ENCODE measurements at regions not wholly inside any gene's neighbourhood (a gene's known extent, or its start where the extent isn't known, plus 50 kb on each side); places are given as distances from the start of the nearest gene placed in this dataset.

- no peak for DNase-seq (ENCODE audit: low read depth)
Observed at GRCh38 chr21:25330266-25330665, 277.0 kb downstream of the MRPL39 start.

GRCh38 chr21:25329227-25329825 lies 278.0 kb downstream of the MRPL39 start:
- peak; percentile 70 for DNase-seq (ENCODE audit: low read depth)

- DNase-seq (ENCODE audit: low read depth) = no peak
Observed at GRCh38 chr21:25328736-25329135, 278.5 kb downstream of the MRPL39 start.

GRCh38 chr21:25326181-25326580 lies 281.1 kb downstream of the MRPL39 start:
- no peak for DNase-seq (ENCODE audit: low read depth)

- DNase-seq (ENCODE audit: low read depth) = peak; percentile 36
Observed at GRCh38 chr21:25324666-25325065, 282.6 kb downstream of the MRPL39 start.

GRCh38 chr21:25323356-25323949 lies 283.8 kb downstream of the MRPL39 start:
- DNase-seq (ENCODE audit: low read depth) = peak; percentile 11

- DNase-seq (ENCODE audit: low read depth) = no peak
Observed at GRCh38 chr21:25314247-25314646, 293.0 kb downstream of the MRPL39 start.

- DNase-seq (ENCODE audit: low read depth) = peak; percentile 29
Observed at GRCh38 chr21:25313829-25314228, 293.5 kb downstream of the MRPL39 start.

- peak; percentile 11 for DNase-seq (ENCODE audit: low read depth)
Observed at GRCh38 chr21:25307489-25307888, 299.8 kb downstream of the MRPL39 start.

- DNase-seq (ENCODE audit: low read depth) = no peak
Observed at GRCh38 chr21:25304611-25305010, 302.7 kb downstream of the MRPL39 start.

GRCh38 chr21:25300632-25301031 lies 306.6 kb downstream of the MRPL39 start:
- DNase-seq (ENCODE audit: low read depth) = no peak

- no peak for DNase-seq (ENCODE audit: low read depth)
Observed at GRCh38 chr21:25298512-25299491, 308.5 kb downstream of the MRPL39 start.

GRCh38 chr21:25297117-25297516 lies 310.2 kb downstream of the MRPL39 start:
- no peak for DNase-seq (ENCODE audit: low read depth)

GRCh38 chr21:25296252-25296651 lies 311.0 kb downstream of the MRPL39 start:
- peak; percentile 25 for DNase-seq (ENCODE audit: low read depth)

- no peak for DNase-seq (ENCODE audit: low read depth)
Observed at GRCh38 chr21:25292396-25292795, 314.9 kb downstream of the MRPL39 start.

GRCh38 chr21:25283720-25284119 lies 323.6 kb downstream of the MRPL39 start:
- DNase-seq (ENCODE audit: low read depth) = peak; percentile 53

GRCh38 chr21:25281134-25281533 lies 326.1 kb downstream of the MRPL39 start:
- no peak for DNase-seq (ENCODE audit: low read depth)

GRCh38 chr21:25280061-25280460 lies 327.2 kb downstream of the MRPL39 start:
- DNase-seq (ENCODE audit: low read depth) = no peak

GRCh38 chr21:25273959-25274358 lies 333.3 kb downstream of the MRPL39 start:
- no peak for DNase-seq (ENCODE audit: low read depth)

GRCh38 chr21:25254491-25255174 lies 352.6 kb downstream of the MRPL39 start:
- no peak for DNase-seq (ENCODE audit: low read depth)

- no peak for DNase-seq (ENCODE audit: low read depth)
Observed at GRCh38 chr21:25246546-25246945, 360.7 kb downstream of the MRPL39 start.

- DNase-seq (ENCODE audit: low read depth) = no peak
Observed at GRCh38 chr21:25244735-25245134, 362.5 kb downstream of the MRPL39 start.
